ENCODE measurements at regions not wholly inside any gene's neighbourhood (a gene's known extent, or its start where the extent isn't known, plus 50 kb on each side); places are given as distances from the start of the nearest gene placed in this dataset.

GRCh38 chr5:3321119-3321760, 274.4 kb upstream of the IRX1 start:
- TF ChIP-seq CTCF (IDR thresholded peaks at IDR 0.05) (no peak), TAF1 (IDR thresholded peaks at IDR 0.05; ENCODE audit: borderline replicate concordance, low read depth, low read length) (no peak), EZH2phosphoT487 (IDR thresholded peaks at IDR 0.05; ENCODE audit: borderline replicate concordance, low read depth) (no peak), MXI1 (IDR thresholded peaks at IDR 0.05; ENCODE audit: low read depth, low read length) (no peak), RCOR1 (IDR thresholded peaks at IDR 0.05; ENCODE audit: low read length) (no peak), NRF1 (IDR thresholded peaks at IDR 0.05; ENCODE audit: low read depth, low read length) (no peak), REST (IDR thresholded peaks at IDR 0.05; ENCODE audit: low read depth, low read length) (no peak), YY1 (IDR thresholded peaks at IDR 0.05; ENCODE audit: low read depth) (no peak)
